H1 (cell line): ENCODE measurements at regions not wholly inside any gene's neighbourhood (a gene's known extent, or its start where the extent isn't known, plus 50 kb on each side); places are given as distances from the start of the nearest gene placed in this dataset.

ENCODE experiments used
- CTCF ChIA-PET: fragments of 300-600 bp; sonication (Branson Sonifier 250); formaldehyde crosslinking; loops from one replicate; lab custom pipeline; 2021; ENCODE audit not compliant: partially characterized antibody; lab: Charles Lee
- POLR2A ChIA-PET: fragments of 300-600 bp; sonication (Branson Sonifier 250); formaldehyde crosslinking; loops from one replicate; lab custom pipeline; 2021; ENCODE audit warnings: inconsistent platforms; ENCODE audit not compliant: partially characterized antibody; lab: Charles Lee
- DNase-seq, 2 experiments: peaks; one replicate each; pipeline versions ENCODE4 v3.0.0 to v3.0.0-alpha.2; 2010 to 2022; ENCODE audit warnings: low spot score in 2 of 2, low read depth in 1 of 2, mixed read lengths in 1 of 2
- FAIRE-seq: peaks from 2 replicates; lab custom pipeline; 2011; peaks lifted over from hg19 to GRCh38; lab: Jason Lieb, UNC
- H2AFZ ChIP-seq: 2 replicates; pipeline ENCODE4 v1.8.1; 2012; ENCODE audit warnings: low read length, inconsistent platforms
- H2AK5ac ChIP-seq: 2 replicates; pipeline ENCODE4 v1.6.1; 2013; ENCODE audit warnings: low read depth, low read length
- H2BK120ac ChIP-seq: replicated peaks from 2 replicates; pipeline ENCODE3; 2013; ENCODE audit warnings: low read depth, low read length, inconsistent platforms
- H2BK12ac ChIP-seq: 2 replicates; pipeline ENCODE4 v1.6.1; 2013; ENCODE audit warnings: low read depth, low read length
- H2BK15ac ChIP-seq: 2 replicates; pipeline ENCODE4 v1.6.1; 2013; ENCODE audit warnings: low read length
- H2BK20ac ChIP-seq: 2 replicates; pipeline ENCODE4 v1.6.1; 2013; ENCODE audit warnings: low read length
- H2BK5ac ChIP-seq: 2 replicates; pipeline ENCODE4 v1.6.1; 2013; ENCODE audit warnings: low read depth, low read length
- H3K14ac ChIP-seq: 2 replicates; pipeline ENCODE4 v1.6.1; 2013; ENCODE audit warnings: inconsistent platforms; ENCODE audit not compliant: insufficient read length
- H3K18ac ChIP-seq: 2 replicates; pipeline ENCODE4 v1.6.1; 2013; ENCODE audit warnings: low read length; ENCODE audit errors: extremely low read depth
- H3K23ac ChIP-seq: 2 replicates; pipeline ENCODE4 v1.6.1; 2013; ENCODE audit warnings: inconsistent platforms; ENCODE audit not compliant: insufficient read length
- H3K23me2 ChIP-seq: 2 replicates; pipeline ENCODE4 v1.6.1; 2013; ENCODE audit warnings: low read depth, low read length
- H3K27ac ChIP-seq: 2 replicates; pipeline ENCODE4 v1.6.1; 2011; ENCODE audit warnings: low read depth, low read length, inconsistent platforms
- H3K27me3 ChIP-seq, 4 experiments: replicated peaks in 1 of 4; 1 replicate in 1 of 4; 2 replicates in 3 of 4; pipeline versions ENCODE4 v1.6.1 to v1.8.1; 2011 to 2013; ENCODE audit warnings: low read length in 3 of 4, mild to moderate bottlenecking in 3 of 4, inconsistent platforms in 2 of 4, mixed read lengths in 2 of 4, moderate library complexity in 1 of 4; ENCODE audit not compliant: control insufficient read depth in 3 of 4, insufficient read depth in 3 of 4; ENCODE audit errors: extremely low read depth in 1 of 4
- H3K36me3 ChIP-seq, 4 experiments: 2 replicates each; pipeline versions ENCODE4 v1.6.1 to v1.8.1; 2011 to 2013; ENCODE audit warnings: mild to moderate bottlenecking in 4 of 4, low read length in 3 of 4, moderate library complexity in 2 of 4, control low read depth in 1 of 4, inconsistent platforms in 1 of 4; ENCODE audit not compliant: insufficient read depth in 4 of 4, control insufficient read depth in 2 of 4
- H3K4ac ChIP-seq: replicated peaks from 2 replicates; pipeline ENCODE3; 2013; ENCODE audit warnings: low read length, low read depth, mixed read lengths, inconsistent platforms; ENCODE audit not compliant: insufficient read length
- H3K4me1 ChIP-seq, 4 experiments: replicated peaks in 1 of 4; 1 replicate in 1 of 4; 2 replicates in 3 of 4; pipeline versions ENCODE4 v1.6.1 to v1.8.1; 2011 to 2013; ENCODE audit warnings: low read length in 3 of 4, inconsistent platforms in 2 of 4, mixed read lengths in 1 of 4; ENCODE audit not compliant: insufficient read depth in 4 of 4, control insufficient read depth in 3 of 4
- H3K4me2 ChIP-seq, 2 experiments: 2 replicates each; pipeline versions ENCODE4 v1.6.1 to v1.8.1; 2011 to 2013; ENCODE audit warnings: low read depth in 2 of 2, low read length in 2 of 2, control low read depth in 1 of 2, inconsistent platforms in 1 of 2, mild to moderate bottlenecking in 1 of 2; ENCODE audit not compliant: insufficient read depth in 1 of 2
- H3K4me3 ChIP-seq, 4 experiments: fragments of 200-600, 300-600 bp in 1 of 4; sonication (generic), shearing (Covaris generic), sonication (Bioruptor Twin) in 1 of 4; 2 replicates each; pipeline versions ENCODE4 v1.5.1 to v1.8.1; 2011 to 2016; ENCODE audit warnings: low read length in 4 of 4, low read depth in 3 of 4, control low read depth in 2 of 4, inconsistent platforms in 2 of 4, mild to moderate bottlenecking in 2 of 4, mixed read lengths in 1 of 4, moderate library complexity in 1 of 4; ENCODE audit not compliant: insufficient read depth in 2 of 4; ENCODE audit errors: extremely low read depth in 1 of 4
- H3K56ac ChIP-seq: replicated peaks from 2 replicates; pipeline ENCODE3; 2013; ENCODE audit warnings: low read depth, mild to moderate bottlenecking, mixed read lengths, low read length, inconsistent platforms; ENCODE audit not compliant: insufficient read length
- H3K79me1 ChIP-seq: 2 replicates; pipeline ENCODE4 v1.6.1; 2013; ENCODE audit warnings: low read depth, low read length, control low read depth
- H3K79me2 ChIP-seq, 2 experiments: 2 replicates each; pipeline versions ENCODE4 v1.6.1 to v1.8.1; 2012 to 2013; ENCODE audit warnings: low read length in 2 of 2, mild to moderate bottlenecking in 2 of 2, inconsistent platforms in 1 of 2; ENCODE audit not compliant: insufficient read depth in 2 of 2, control insufficient read depth in 1 of 2
- H3K9ac ChIP-seq, 4 experiments: replicated peaks in 1 of 4; 1 replicate in 1 of 4; 2 replicates in 3 of 4; pipeline versions ENCODE4 v1.6.1 to v1.8.1; 2011 to 2013; ENCODE audit warnings: low read depth in 3 of 4, low read length in 3 of 4, control low read depth in 2 of 4, mild to moderate bottlenecking in 2 of 4, moderate library complexity in 2 of 4, inconsistent platforms in 1 of 4; ENCODE audit errors: extremely low read depth in 1 of 4
- H3K9me3 ChIP-seq, 2 experiments: 2 replicates each; pipeline versions ENCODE4 v1.6.1 to v1.8.1; 2012 to 2013; ENCODE audit warnings: mild to moderate bottlenecking in 2 of 2, moderate library complexity in 2 of 2, control low read depth in 1 of 2, inconsistent platforms in 1 of 2, low read depth in 1 of 2, low read length in 1 of 2, mixed read lengths in 1 of 2; ENCODE audit not compliant: insufficient read depth in 2 of 2
- H4K20me1 ChIP-seq, 2 experiments: replicated peaks in 1 of 2; 2 replicates each; pipeline versions ENCODE3 to v1.8.1; 2011 to 2013; ENCODE audit warnings: inconsistent platforms in 2 of 2, low read length in 2 of 2, mild to moderate bottlenecking in 1 of 2; ENCODE audit not compliant: insufficient read depth in 2 of 2, control insufficient read depth in 1 of 2
- H4K5ac ChIP-seq: 2 replicates; pipeline ENCODE4 v1.6.1; 2013; ENCODE audit warnings: low read length, low read depth, mixed read lengths, inconsistent platforms; ENCODE audit not compliant: insufficient read length
- H4K8ac ChIP-seq: 2 replicates; pipeline ENCODE4 v1.8.0; 2013; ENCODE audit warnings: mild to moderate bottlenecking, moderate library complexity, low read length, inconsistent platforms; ENCODE audit not compliant: insufficient read depth; ENCODE audit errors: extremely low read depth
- H4K91ac ChIP-seq: replicated peaks from 2 replicates; pipeline ENCODE3; 2013; ENCODE audit warnings: low read length, mixed read lengths, inconsistent platforms; ENCODE audit not compliant: insufficient read length
- CREB1 ChIP-seq: IDR thresholded peaks from 2 replicates; pipeline ENCODE4 v1.6.1; 2012; ENCODE audit warnings: inconsistent platforms
- NRF1 ChIP-seq: IDR thresholded peaks from 2 replicates; pipeline ENCODE4 v1.6.1; 2011; ENCODE audit warnings: mild to moderate bottlenecking, low read depth, low read length, improper control_type of control experiment
- POU5F1 ChIP-seq: IDR thresholded peaks from 2 replicates; pipeline ENCODE4 v1.6.1; 2011; ENCODE audit warnings: low read depth, mild to moderate bottlenecking, low read length, moderate library complexity
- RBBP5 ChIP-seq: IDR thresholded peaks from 2 replicates; pipeline ENCODE4 v1.7.1; 2012; ENCODE audit warnings: low read depth, mild to moderate bottlenecking, inconsistent platforms, low read length, moderate library complexity, borderline replicate concordance
- RXRA ChIP-seq: IDR thresholded peaks from 2 replicates; pipeline ENCODE4 v1.6.1; 2011; ENCODE audit warnings: low read depth, mild to moderate bottlenecking, low read length, moderate library complexity; ENCODE audit not compliant: insufficient read depth
- TCF12 ChIP-seq: IDR thresholded peaks from 2 replicates; pipeline ENCODE4 v1.6.1; 2011; ENCODE audit warnings: low read depth, mild to moderate bottlenecking, low read length
- WGBS, 2 experiments: shearing (Covaris generic) in 1 of 2; methylation state at CpG; one replicate each; pipeline versions ENCODE4 v1.1.6 to v1.1.7; 2013 to 2015; ENCODE audit warnings: low lambda C conversion rate in 2 of 2, mixed read lengths in 2 of 2, inconsistent platforms in 1 of 2, low coverage in 1 of 2, missing lambda C conversion rate in 1 of 2; ENCODE audit not compliant: insufficient replicate concordance in 2 of 2, insufficient coverage in 1 of 2, insufficient read length in 1 of 2; ENCODE audit errors: extremely low coverage in 1 of 2, missing lambda C conversion rate in 1 of 2; 5-methylcytosine and 5-hydroxymethylcytosine counted together

GRCh38 chr11:116577273-116577672 is 195.5 kb downstream of the BUD13 start:
- Histone ChIP-seq H4K20me1 (peaks cover 2 to 7% of the 10 kb centered on the region in 2 experiments), H2BK15ac (no peak overlapping the region), H3K4ac (no peak overlapping the region), H3K36me3 (no peaks in the 10 kb centered on the region), H3K27ac (no peak overlapping the region), H2AK5ac (no peak overlapping the region), H4K8ac (no peak overlapping the region), H2BK120ac (no peak overlapping the region), H2BK20ac (no peak overlapping the region), H3K4me1 (peaks cover 15 to 25% (median 16%) of the 10 kb centered on the region in 4 experiments), H3K9ac (no peak overlapping the region), H3K79me1 (no peaks in the 10 kb centered on the region), H2BK5ac (no peak overlapping the region), H3K56ac (no peak overlapping the region), H3K14ac (no peak overlapping the region), H3K4me2 (no peak overlapping the region), H3K9me3 (no peaks in the 10 kb centered on the region), H3K23me2 (peaks cover 13% of the 10 kb centered on the region; the same call in 1 of the 2 replicates), H2AFZ (no peak overlapping the region), H3K27me3 (peaks cover 43 to 61% (median 57%) of the 10 kb centered on the region in 4 experiments), H3K18ac (no peak overlapping the region), H4K5ac (no peak overlapping the region), H3K79me2 (no peaks in the 10 kb centered on the region), H2BK12ac (peak overlapping the region; percentile 77; the same call in 1 of the 2 replicates), H4K91ac (no peak overlapping the region), H3K23ac (no peak overlapping the region), H3K4me3 (no peak overlapping the region)
- WGBS, 2 experiments = 83% methylated on average over 4 of the region's 4 CpGs; no CpG with 5 or more reads in 1 of the 2 experiments
- ChIA-PET CTCF (interaction anchor here (0.6 to 3.0 kb wide), 9 partner anchors 10 to 219 kb away, joined by 3 to 17 read pairs (median 4); no protein-coding TSS in a partner anchor), POLR2A (interaction anchor here (0.8 to 1.4 kb wide), 2 partner anchors 9 to 218 kb away, joined by 3 read pairs; no protein-coding TSS in a partner anchor)
- DNase-seq = no peak
- TF ChIP-seq NRF1 (no peak), RXRA (no peak), RBBP5 (no peak), TCF12 (no peak), POU5F1 (no peak), CREB1 (no peak)
- no peak for FAIRE-seq
